K562 (cell line): ENCODE measurements at regions not wholly inside any gene's neighbourhood (a gene's known extent, or its start where the extent isn't known, plus 50 kb on each side); places are given as distances from the start of the nearest gene placed in this dataset.
"Not testable (repeated sequence)": the region's sequence is repeated elsewhere in the genome, so short reads cannot be mapped to it uniquely, and the experiment has no call there.

ENCODE experiments used
- ATAC-seq: fragments of 200-7000 bp; cut with Tn5 transposase; 3 replicates; pipeline ENCODE4 v1.9.1; 2020; ENCODE audit warnings: moderate library complexity
- BruUV-seq: library from RNA; stranded (reverse); fragments of 400-500 nt; replicated peaks from 2 replicates; lab custom pipeline; 2021; lab: Mats Ljungman, UMichigan
- CTCF ChIA-PET: fragments of 300-600 bp; formaldehyde crosslinking; extraction: SDS; loops from one replicate; lab custom pipeline; 2021; ENCODE audit warnings: low intra/inter-chr PET ratio; lab: Yijun Ruan, JAX
- POLR2A ChIA-PET: fragments of 300-600, 350-650 bp; sonication (Branson Sonifier 250); formaldehyde crosslinking; extraction: SDS; loops from one replicate; lab custom pipeline; 2021; ENCODE audit warnings: antibody characterized with exemption, inconsistent platforms; lab: Yijun Ruan, JAX
- DNase-seq, 4 experiments: peaks; one replicate each; pipeline versions ENCODE4 v3.0.0 to v3.0.0-alpha.2; 2011 to 2018; ENCODE audit warnings: low spot score in 3 of 4, mixed read lengths in 3 of 4; ENCODE audit errors: extremely low read depth in 1 of 4
- FAIRE-seq: peaks from 2 replicates; lab custom pipeline; 2011; peaks lifted over from hg19 to GRCh38; lab: Jason Lieb, UNC
- H2AFZ ChIP-seq: 2 replicates; pipeline ENCODE4 v1.6.0; 2011; ENCODE audit warnings: low read depth, low read length, control low read depth, inconsistent platforms
- H3K27ac ChIP-seq: fragments of 200-600 bp; 3 replicates; pipeline ENCODE4 v1.8.0; 2011; ENCODE audit warnings: low read depth, mild to moderate bottlenecking, control low read depth, inconsistent platforms, low read length, moderate library complexity, mixed read lengths; ENCODE audit errors: extremely low read depth
- H3K27me3 ChIP-seq, 2 experiments: fragments of 300-600 bp in 1 of 2; 2 replicates in 1 of 2; 3 replicates in 1 of 2; pipeline versions ENCODE4 v1.6.0 to v1.8.0; 2011; ENCODE audit warnings: inconsistent platforms in 2 of 2, low read length in 2 of 2, mild to moderate bottlenecking in 1 of 2, mixed read lengths in 1 of 2, moderate library complexity in 1 of 2; ENCODE audit not compliant: control insufficient read depth in 2 of 2, insufficient read depth in 2 of 2
- H3K36me3 ChIP-seq: fragments of 300-600 bp; 3 replicates; pipeline ENCODE4 v1.8.0; 2011; ENCODE audit warnings: mild to moderate bottlenecking, low read length, inconsistent platforms; ENCODE audit not compliant: control insufficient read depth, insufficient read depth
- H3K4me1 ChIP-seq, 2 experiments: fragments of 200-600 bp in 1 of 2; replicated peaks in 1 of 2; 2 replicates in 1 of 2; 3 replicates in 1 of 2; pipeline versions ENCODE4 v1.5.1 to v1.8.0; 2011; ENCODE audit warnings: inconsistent platforms in 2 of 2, low read length in 2 of 2, mild to moderate bottlenecking in 1 of 2, mixed read lengths in 1 of 2, moderate library complexity in 1 of 2; ENCODE audit not compliant: control insufficient read depth in 2 of 2, insufficient read depth in 2 of 2
- H3K4me2 ChIP-seq: 2 replicates; pipeline ENCODE4 v1.6.1; 2011; ENCODE audit warnings: low read length, control low read depth, inconsistent platforms, mixed read lengths; ENCODE audit not compliant: insufficient read depth
- H3K4me3 ChIP-seq: fragments of 200-600 bp; sonication (generic), shearing (Covaris generic); 2 replicates; pipeline ENCODE4 v1.5.1; 2016; ENCODE audit warnings: control low read depth, inconsistent platforms
- H3K79me2 ChIP-seq: fragments of 200-600 bp; 3 replicates; pipeline ENCODE4 v1.8.0; 2011; ENCODE audit warnings: low read length, inconsistent platforms; ENCODE audit not compliant: control insufficient read depth, insufficient read depth
- H3K9ac ChIP-seq, 2 experiments: 2 replicates each; pipeline versions ENCODE4 v1.6.0 to v1.6.1; 2011; ENCODE audit warnings: low read depth in 2 of 2, low read length in 2 of 2, control low read depth in 1 of 2, inconsistent platforms in 1 of 2, mild to moderate bottlenecking in 1 of 2, mixed read lengths in 1 of 2; ENCODE audit not compliant: insufficient read depth in 1 of 2
- H3K9me1 ChIP-seq: one replicate; pipeline ENCODE4 v1.6.0; 2011; ENCODE audit warnings: inconsistent platforms, mild to moderate bottlenecking, low read length, moderate library complexity; ENCODE audit not compliant: control insufficient read depth, insufficient read depth
- H3K9me3 ChIP-seq: replicated peaks from 2 replicates; pipeline ENCODE4 v1.5.1; 2011; ENCODE audit warnings: low read depth, low read length, inconsistent platforms; ENCODE audit not compliant: control insufficient read depth, insufficient read depth
- H4K20me1 ChIP-seq: replicated peaks from 2 replicates; pipeline ENCODE4 v1.6.1; 2011; ENCODE audit warnings: low read length, inconsistent platforms, mixed read lengths; ENCODE audit not compliant: control insufficient read depth, insufficient read depth
- GATAD2B ChIP-seq: fragments of 450-650 bp; IDR thresholded peaks from 2 replicates; pipeline ENCODE4 v1.6.1; 2017; ENCODE audit warnings: mild to moderate bottlenecking, borderline replicate concordance
- PPARD ChIP-seq: fragments of 250-450 bp; sonication (Bioruptor Pico); IDR thresholded peaks from 2 replicates; pipeline ENCODE4 v1.8.0; 2022; ENCODE audit warnings: inconsistent platforms, mild to moderate bottlenecking, moderate library complexity
- RBM17 ChIP-seq: fragments of 200-400 bp; formaldehyde crosslinking; IDR thresholded peaks from 2 replicates; pipeline ENCODE4 v1.6.1; 2017; ENCODE audit warnings: low read depth, mild to moderate bottlenecking, low read length, borderline replicate concordance
- ZBTB1 ChIP-seq: sonication (generic); formaldehyde crosslinking; IDR thresholded peaks from 2 replicates; pipeline ENCODE4 v1.8.1; 2023; ENCODE audit warnings: missing genetic modification reagents, low read depth, mild to moderate bottlenecking, borderline replicate concordance
- ZEB2 ChIP-seq: fragments of 450-650 bp; IDR thresholded peaks from 2 replicates; pipeline ENCODE4 v1.6.1; 2016
- ZKSCAN1 ChIP-seq: fragments of 150-350 bp; IDR thresholded peaks from 2 replicates; pipeline ENCODE4 v1.6.1; 2016; ENCODE audit warnings: low read depth, low read length
- ZZZ3 ChIP-seq: fragments of 450-650 bp; IDR thresholded peaks from 2 replicates; pipeline ENCODE4 v1.6.1; 2016; ENCODE audit warnings: antibody characterized with exemption, mild to moderate bottlenecking, moderate library complexity
- WGBS: fragments of 100-300 bp; shearing (Covaris generic); methylation state at CpG from one replicate; pipeline ENCODE4 v1.1.6; 2016; ENCODE audit warnings: low coverage, mixed read lengths; ENCODE audit not compliant: insufficient coverage; ENCODE audit errors: missing lambda C conversion rate; 5-methylcytosine and 5-hydroxymethylcytosine counted together
- in situ Hi-C: fragments of 300-500 bp; cut with MboI; formaldehyde crosslinking; loops from 4 replicates; pipeline ENCODE4 v1.15.0; 2018; ENCODE audit warnings: inconsistent platforms, mixed read lengths
- intact Hi-C: fragments of 100-400 bp; cut with micrococcal nuclease; formaldehyde crosslinking; loops from 2 replicates; pipeline ENCODE4 v1.14.2; 2022
- TF ChIP-seq, protein P1 (sequence below): fragments of 450-650 bp; IDR thresholded peaks from 2 replicates; pipeline ENCODE4 v1.6.1; 2016; ENCODE audit warnings: antibody characterized with exemption

DNA sequence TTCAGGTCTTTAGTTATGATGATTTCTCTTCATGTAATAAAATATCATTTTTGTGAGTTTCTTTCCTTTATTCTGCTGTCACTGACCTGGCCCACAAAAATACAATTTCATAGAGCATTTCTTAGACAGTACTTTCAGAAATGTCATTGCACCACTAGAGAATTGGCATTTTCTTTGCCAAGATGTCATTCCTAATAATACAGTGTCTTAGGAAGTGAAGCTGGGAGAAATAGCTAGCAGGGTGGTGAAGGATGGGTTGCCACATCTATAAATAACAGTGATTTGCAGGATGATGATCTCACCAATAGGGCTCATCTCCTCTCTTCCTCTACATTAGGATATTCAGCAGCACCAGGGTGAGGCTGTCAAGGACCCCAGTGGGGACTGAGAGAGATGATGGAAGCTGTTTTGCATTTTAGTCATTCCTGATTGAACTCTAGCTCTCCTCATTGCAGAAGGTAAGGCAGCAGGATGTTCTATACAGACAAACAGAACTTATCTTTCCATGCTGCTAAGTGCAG is 452.1 kb downstream of the NXPH1 start (continued):
- TF ChIP-seq ZEB2: no peak
- no peak for TF ChIP-seq GATAD2B
- TF ChIP-seq ZKSCAN1: no peak
- TF ChIP-seq, protein P1, sequence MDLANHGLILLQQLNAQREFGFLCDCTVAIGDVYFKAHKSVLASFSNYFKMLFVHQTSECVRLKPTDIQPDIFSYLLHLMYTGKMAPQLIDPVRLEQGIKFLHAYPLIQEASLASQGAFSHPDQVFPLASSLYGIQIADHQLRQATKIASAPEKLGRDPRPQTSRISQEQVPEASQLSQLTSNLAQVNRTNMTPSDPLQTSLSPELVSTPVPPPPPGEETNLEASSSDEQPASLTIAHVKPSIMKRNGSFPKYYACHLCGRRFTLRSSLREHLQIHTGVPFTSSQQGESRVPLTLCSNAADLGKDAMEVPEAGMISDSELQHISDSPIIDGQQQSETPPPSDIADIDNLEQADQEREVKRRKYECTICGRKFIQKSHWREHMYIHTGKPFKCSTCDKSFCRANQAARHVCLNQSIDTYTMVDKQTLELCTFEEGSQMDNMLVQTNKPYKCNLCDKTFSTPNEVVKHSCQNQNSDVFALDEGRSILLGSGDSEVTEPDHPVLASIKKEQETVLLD: no peak
- TF ChIP-seq RBM17: no peak
- no peak for TF ChIP-seq ZZZ3
- TF ChIP-seq PPARD (CRISPR knock-in tag): no peak
- no peak for TF ChIP-seq ZBTB1 (CRISPR knock-in tag)
- TF ChIP-seq, all 486 proteins: peak for 0

- H3K9me1 ChIP-seq, H3K9ac ChIP-seq, H3K4me1 ChIP-seq, in situ Hi-C loops, CTCF ChIA-PET, H3K36me3 ChIP-seq, POLR2A ChIA-PET, intact Hi-C loops, H4K20me1 ChIP-seq, BruUV-seq, H3K4me2 ChIP-seq, H3K79me2 ChIP-seq, FAIRE-seq, H3K27ac ChIP-seq, H3K27me3 ChIP-seq, DNase-seq, ATAC-seq, H3K9me3 ChIP-seq, H3K4me3 ChIP-seq, H2AFZ ChIP-seq: not testable (repeated sequence)
- WGBS: 19% methylated on average over 9 of the region's 30 CpGs
Measured at GRCh38 chr7:8890346-8890745, 456.9 kb downstream of the NXPH1 start.
